ENCODE measurements at regions not wholly inside any gene's neighbourhood (a gene's known extent, or its start where the extent isn't known, plus 50 kb on each side); places are given as distances from the start of the nearest gene placed in this dataset.
"Not testable (repeated sequence)": the region's sequence is repeated elsewhere in the genome, so short reads cannot be mapped to it uniquely, and the experiment has no call there.

- peak; percentile 50 for DNase-seq
These were observed 145.8 kb downstream of the BARX1 start for GRCh38 chr9:93809204-93809940.

GRCh38 chr9:93808115-93809029 is 146.8 kb downstream of the BARX1 start:
- DNase-seq = peak; percentile 33

- DNase-seq = no peak
These were observed 147.7 kb downstream of the BARX1 start for GRCh38 chr9:93807166-93808074.

GRCh38 chr9:93801581-93802284 is 153.4 kb downstream of the BARX1 start:
- no peak for DNase-seq

GRCh38 chr9:93801120-93801519 is 154.0 kb downstream of the BARX1 start:
- DNase-seq = no peak

- DNase-seq = no peak
These were observed 162.8 kb downstream of the BARX1 start for GRCh38 chr9:93792358-93792757.

GRCh38 chr9:93786204-93786603 is 169.0 kb downstream of the BARX1 start:
- DNase-seq = no peak

GRCh38 chr9:93776873-93777272 is 178.3 kb downstream of the BARX1 start:
- no peak for DNase-seq

- DNase-seq = no peak
These were observed 178.9 kb downstream of the BARX1 start for GRCh38 chr9:93776256-93776655.

GRCh38 chr9:93774331-93775102 is 180.6 kb downstream of the BARX1 start:
- DNase-seq = no peak

- DNase-seq = no peak
These were observed 183.9 kb downstream of the BARX1 start for GRCh38 chr9:93771276-93771675.

GRCh38 chr9:93761822-93762221 is 185.4 kb downstream of the PHF2 start:
- DNase-seq = no peak

- DNase-seq = no peak
These were observed 173.7 kb downstream of the PHF2 start for GRCh38 chr9:93750045-93750444.

- not testable (repeated sequence) for DNase-seq
These were observed 172.4 kb downstream of the PHF2 start for GRCh38 chr9:93748827-93749226.

- DNase-seq = no peak
These were observed 155.6 kb downstream of the PHF2 start for GRCh38 chr9:93731963-93732362.

- DNase-seq = no peak
These were observed 154.3 kb downstream of the PHF2 start for GRCh38 chr9:93730648-93731047.

- DNase-seq = no peak
These were observed 153.8 kb downstream of the PHF2 start for GRCh38 chr9:93730217-93730616.

Measured in activated effector memory CD4-positive, alpha-beta T cell treated with anti-CD3 and anti-CD28 coated beads, Interleukin-2, amount 50 U/mL, for 16 hours (primary cell).